GM19240 (cell line): ENCODE measurements at regions not wholly inside any gene's neighbourhood (a gene's known extent, or its start where the extent isn't known, plus 50 kb on each side); places are given as distances from the start of the nearest gene placed in this dataset.
"Not testable (repeated sequence)": the region's sequence is repeated elsewhere in the genome, so short reads cannot be mapped to it uniquely, and the experiment has no call there.

Source experiments
- DNase-seq: peaks from one replicate; pipeline ENCODE4 v3.0.0; 2011; ENCODE audit warnings: low spot score; ENCODE audit not compliant: insufficient read length

DNA sequence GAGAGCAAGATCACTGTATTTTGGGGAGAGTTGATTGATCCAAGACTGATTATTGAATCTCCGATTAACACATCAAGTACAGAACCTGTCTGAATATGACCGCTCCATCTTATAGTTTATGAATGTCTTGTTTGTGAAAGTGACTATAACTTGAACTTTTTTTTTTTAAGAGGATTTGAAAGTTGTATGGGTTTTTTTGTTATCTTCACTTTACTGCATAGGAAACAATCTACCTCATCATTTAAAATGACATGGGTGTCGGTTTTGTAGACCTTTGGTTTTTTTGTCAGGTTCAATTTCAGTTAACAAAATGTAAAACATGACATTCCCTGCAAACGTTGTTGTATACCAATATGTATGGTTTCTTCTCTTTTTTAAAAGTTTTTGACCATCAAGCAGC lies 103.0 kb upstream of the NUDT6 start:
- no peak for DNase-seq

- not testable (repeated sequence) for DNase-seq
Observed at GRCh38 chr4:123026015-123026414, 103.6 kb upstream of the NUDT6 start.

DNA sequence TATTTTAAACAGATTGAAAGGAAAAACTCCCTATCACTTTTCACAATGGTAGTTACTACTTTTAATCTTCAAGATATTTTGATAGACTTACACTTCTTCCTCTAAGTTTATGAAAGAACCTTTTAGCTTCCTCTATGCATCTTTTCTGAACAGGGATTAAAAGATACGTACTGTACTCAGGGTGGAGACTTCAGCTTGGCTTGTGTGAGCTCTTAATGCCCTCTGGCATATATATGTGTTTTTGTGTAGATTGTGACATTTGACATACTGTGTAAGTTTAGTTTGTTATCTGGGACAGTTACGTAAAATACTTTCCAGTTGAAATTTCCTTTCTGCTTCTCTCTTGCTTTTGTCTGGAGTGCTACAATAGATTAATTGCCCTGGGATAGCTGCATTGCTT lies 109.3 kb upstream of the NUDT6 start:
- DNase-seq, result no peak

- DNase-seq, result no peak
Observed at GRCh38 chr4:123034023-123034422, 111.6 kb upstream of the NUDT6 start.

GRCh38 chr4:123035239-123035638 lies 112.8 kb upstream of the NUDT6 start:
- DNase-seq, result no peak

GRCh38 chr4:123037804-123038203 lies 115.4 kb upstream of the NUDT6 start:
- DNase-seq, result no peak

DNA sequence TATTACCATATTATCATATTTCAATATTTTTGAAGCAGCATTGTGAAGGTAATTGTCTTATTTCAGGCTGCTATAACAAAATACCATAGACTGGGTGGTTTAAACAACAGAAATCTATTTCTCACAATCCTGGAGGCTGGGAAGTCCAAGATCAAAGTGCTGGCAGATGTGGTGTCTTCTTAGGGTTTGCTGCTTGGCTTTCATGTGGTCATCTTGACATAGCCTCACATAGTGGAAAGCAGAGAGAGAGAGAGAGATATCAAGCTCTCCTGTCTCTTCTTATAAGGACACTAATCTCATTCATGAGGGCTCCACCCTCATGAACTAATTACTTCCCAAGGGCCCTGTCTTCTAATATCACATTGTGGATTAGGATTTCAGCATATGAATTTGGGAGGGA lies 119.7 kb upstream of the NUDT6 start:
- DNase-seq, result no peak

DNA sequence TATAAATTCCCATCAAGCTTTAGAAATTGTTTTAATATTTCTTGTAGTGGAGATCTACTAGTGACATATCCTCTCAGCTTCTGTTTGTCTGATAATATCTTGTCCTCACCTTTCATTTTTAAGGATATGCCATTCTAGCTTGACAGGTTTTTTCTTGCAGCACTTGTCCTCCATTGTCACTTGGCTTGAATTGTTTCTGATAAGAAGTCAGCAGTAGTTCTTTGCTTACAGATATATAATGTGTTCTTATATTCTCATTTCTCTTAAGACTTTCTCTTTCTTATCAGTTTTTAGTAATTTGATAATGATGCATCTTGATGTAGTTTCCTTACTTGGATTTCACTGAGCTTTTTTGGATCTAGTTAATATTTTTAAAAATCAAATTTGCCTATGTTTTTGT lies 120.6 kb upstream of the NUDT6 start:
- DNase-seq, result no peak

DNA sequence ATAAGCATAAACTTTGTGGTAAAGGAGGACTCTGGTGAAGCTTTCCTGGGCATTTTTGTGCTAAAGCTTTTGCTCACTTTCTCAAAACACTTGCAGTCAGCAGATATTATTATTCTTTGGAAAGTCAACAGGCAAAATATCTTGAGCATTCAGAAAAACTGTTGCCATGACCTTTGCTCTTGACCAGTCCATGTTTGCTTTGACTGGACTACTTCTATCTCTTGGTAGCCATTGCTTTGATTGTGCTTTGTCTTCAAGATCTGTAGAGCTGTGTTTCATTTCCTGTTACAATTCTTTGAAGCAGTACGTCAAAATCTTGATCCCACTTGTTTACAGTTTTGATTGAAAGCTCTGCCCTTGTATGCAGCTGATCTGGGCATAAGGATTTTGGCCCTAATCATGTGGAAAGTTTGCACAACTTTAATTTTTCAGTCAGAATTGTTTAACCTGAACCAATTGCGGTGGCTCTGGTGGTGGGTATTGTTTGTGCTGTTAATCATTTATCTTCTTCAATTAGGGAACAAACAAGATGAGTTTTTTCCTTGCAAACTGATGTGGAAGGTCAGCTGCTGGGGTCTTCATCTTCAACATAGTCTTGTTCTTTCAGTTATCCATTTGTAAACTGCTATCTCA lies 121.5 kb upstream of the NUDT6 start:
- DNase-seq, result no peak

GRCh38 chr4:123046096-123046495 lies 123.7 kb upstream of the NUDT6 start:
- DNase-seq, result no peak

DNA sequence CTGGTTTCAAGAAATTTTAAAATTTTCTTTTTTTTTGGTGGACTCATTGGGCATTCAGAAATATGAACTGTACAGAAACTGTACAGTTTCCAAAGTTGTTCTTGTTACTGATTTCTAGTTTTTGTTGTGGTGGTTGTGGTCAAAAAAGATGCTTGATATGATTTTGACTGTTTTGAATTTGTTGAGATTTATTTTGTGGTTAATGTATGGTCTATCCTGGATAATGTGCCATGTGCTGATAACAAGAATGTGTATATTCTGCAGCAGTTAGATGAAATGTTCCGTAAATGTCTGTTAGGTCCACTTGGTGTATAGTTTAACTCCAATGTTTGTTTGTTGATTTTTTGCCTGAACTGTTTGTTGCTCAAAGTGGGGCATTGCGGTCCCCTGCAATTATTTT lies 127.6 kb upstream of the NUDT6 start:
- DNase-seq, result no peak

GRCh38 chr4:123052007-123052406 lies 129.6 kb upstream of the NUDT6 start:
- no peak for DNase-seq

- no peak for DNase-seq
Observed at GRCh38 chr4:123055943-123056342, 133.5 kb upstream of the NUDT6 start.

GRCh38 chr4:123060039-123060770 lies 137.8 kb upstream of the NUDT6 start:
- no peak for DNase-seq

GRCh38 chr4:123064390-123064789 lies 142.0 kb upstream of the NUDT6 start:
- DNase-seq, result no peak

DNA sequence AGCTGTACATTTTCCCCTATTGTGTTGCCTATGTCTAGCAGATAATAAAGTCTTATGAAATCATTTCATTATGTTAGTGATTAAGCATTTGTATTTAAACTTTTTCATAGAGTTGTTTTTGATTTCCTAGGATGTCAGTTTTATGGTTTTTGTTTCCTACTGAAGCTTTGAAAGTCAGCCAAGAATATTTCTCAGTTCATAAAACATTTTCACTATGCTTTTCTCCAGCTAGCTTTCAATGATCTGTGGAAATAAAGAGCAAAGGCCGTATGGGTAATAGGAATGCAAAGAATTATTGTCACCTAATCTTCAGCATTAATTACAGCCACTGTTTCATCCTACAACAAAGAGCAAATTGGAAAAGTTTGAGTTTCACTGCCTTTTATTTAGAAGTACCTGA lies 145.7 kb upstream of the NUDT6 start:
- DNase-seq, result no peak

GRCh38 chr4:123072060-123072459 lies 149.7 kb upstream of the NUDT6 start:
- no peak for DNase-seq

- no peak for DNase-seq
Observed at GRCh38 chr4:123073650-123074049, 151.3 kb upstream of the NUDT6 start.

GRCh38 chr4:123077330-123077729 lies 154.9 kb upstream of the NUDT6 start:
- no peak for DNase-seq

DNA sequence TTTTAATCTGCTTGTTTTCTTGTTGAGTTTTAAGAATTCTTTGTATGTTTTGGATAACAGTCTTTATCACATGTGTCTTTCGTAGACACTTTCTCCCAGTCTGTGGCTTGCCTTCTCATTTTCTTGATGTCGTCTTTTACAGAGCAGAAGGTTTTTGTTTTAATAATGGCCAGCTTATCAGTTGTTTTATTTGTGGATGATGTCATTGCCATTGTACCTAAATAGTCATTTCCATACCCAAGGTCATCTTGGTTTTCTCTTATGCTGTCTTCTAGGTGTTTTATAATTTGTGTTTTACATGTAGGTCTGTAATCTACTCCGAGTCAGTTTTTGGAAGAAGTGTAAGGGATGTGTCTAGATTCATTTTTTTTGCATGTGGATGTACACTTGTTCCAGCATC lies 159.6 kb upstream of the NUDT6 start:
- no peak for DNase-seq

GRCh38 chr4:123083646-123084045 lies 161.2 kb upstream of the NUDT6 start:
- DNase-seq, result no peak

DNA sequence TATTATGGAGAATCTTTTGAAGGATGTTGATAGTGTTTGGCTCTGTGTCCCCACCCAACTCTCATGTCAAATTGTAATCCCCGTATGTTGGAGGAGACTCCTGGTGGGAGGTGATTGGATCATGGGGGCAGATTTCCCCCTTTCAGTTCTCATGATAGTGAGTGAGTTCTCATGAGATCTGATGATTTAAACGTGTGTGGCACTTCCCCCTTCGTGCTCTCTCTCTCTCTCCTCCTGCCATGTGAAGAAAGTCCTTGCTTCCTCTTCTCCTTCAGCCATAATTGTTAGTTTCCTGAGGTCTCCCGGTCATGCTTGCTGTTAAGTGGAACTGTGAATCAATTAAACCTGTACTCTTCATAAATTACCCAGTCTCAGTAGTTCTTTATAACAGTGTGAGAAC lies 166.1 kb upstream of the NUDT6 start:
- DNase-seq, result no peak

DNA sequence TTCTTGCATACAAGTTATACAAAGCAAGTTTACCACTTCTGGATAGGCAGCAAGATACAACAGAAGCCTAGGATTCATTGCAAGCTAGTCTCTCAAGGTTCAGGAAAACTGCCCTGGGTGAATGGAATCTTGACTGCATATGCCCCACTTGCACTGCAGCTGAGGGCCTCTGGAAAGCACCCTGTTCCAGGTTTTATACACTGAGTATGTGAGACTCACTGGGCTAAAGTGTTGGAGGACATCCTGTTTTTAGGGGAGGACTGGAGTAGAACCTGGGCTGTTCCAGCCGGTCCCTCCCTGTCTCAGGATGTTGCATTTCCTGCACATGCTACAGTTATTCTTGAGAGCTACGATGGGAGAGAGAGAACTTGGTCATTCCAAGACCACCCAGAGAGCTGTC lies 168.5 kb upstream of the NUDT6 start:
- no peak for DNase-seq
